DOHH2 (cell line): ENCODE measurements at regions not wholly inside any gene's neighbourhood (a gene's known extent, or its start where the extent isn't known, plus 50 kb on each side); places are given as distances from the start of the nearest gene placed in this dataset.

ENCODE experiments used
- CTCF ChIP-seq: fragments of 200-600 bp; sonication (generic); IDR thresholded peaks from one replicate; pipeline ENCODE4 v1.5.1; 2014; ENCODE audit warnings: antibody characterized with exemption, mild to moderate bottlenecking, low read depth, low read length; ENCODE audit not compliant: poor library complexity, severe bottlenecking
- EZH2phosphoT487 ChIP-seq: fragments of 200-600 bp; sonication (generic); IDR thresholded peaks from 2 replicates; pipeline ENCODE4 v1.6.1; 2017; ENCODE audit warnings: borderline replicate concordance, mild to moderate bottlenecking, antibody characterized with exemption, low read length, moderate library complexity, mixed read lengths

GRCh38 chr15:25508369-25509002 is 69.7 kb upstream of the UBE3A start:
- TF ChIP-seq CTCF (peak; percentile 65), EZH2phosphoT487 (no peak)
